DOHH2 (cell line): ENCODE measurements at regions not wholly inside any gene's neighbourhood (a gene's known extent, or its start where the extent isn't known, plus 50 kb on each side); places are given as distances from the start of the nearest gene placed in this dataset.
"Not testable (repeated sequence)": the region's sequence is repeated elsewhere in the genome, so short reads cannot be mapped to it uniquely, and the experiment has no call there.

ENCODE experiments used
- EZH2phosphoT487 ChIP-seq: fragments of 200-600 bp; sonication (generic); IDR thresholded peaks from 2 replicates; pipeline ENCODE4 v1.6.1; 2017; ENCODE audit warnings: borderline replicate concordance, mild to moderate bottlenecking, antibody characterized with exemption, low read length, moderate library complexity, mixed read lengths
- TF ChIP-seq, protein P1 (sequence below): fragments of 200-600 bp; sonication (generic); IDR thresholded peaks from one replicate; pipeline ENCODE4 v1.5.1; 2014; ENCODE audit warnings: antibody characterized with exemption, mild to moderate bottlenecking, low read depth, low read length; ENCODE audit not compliant: poor library complexity, severe bottlenecking

DNA sequence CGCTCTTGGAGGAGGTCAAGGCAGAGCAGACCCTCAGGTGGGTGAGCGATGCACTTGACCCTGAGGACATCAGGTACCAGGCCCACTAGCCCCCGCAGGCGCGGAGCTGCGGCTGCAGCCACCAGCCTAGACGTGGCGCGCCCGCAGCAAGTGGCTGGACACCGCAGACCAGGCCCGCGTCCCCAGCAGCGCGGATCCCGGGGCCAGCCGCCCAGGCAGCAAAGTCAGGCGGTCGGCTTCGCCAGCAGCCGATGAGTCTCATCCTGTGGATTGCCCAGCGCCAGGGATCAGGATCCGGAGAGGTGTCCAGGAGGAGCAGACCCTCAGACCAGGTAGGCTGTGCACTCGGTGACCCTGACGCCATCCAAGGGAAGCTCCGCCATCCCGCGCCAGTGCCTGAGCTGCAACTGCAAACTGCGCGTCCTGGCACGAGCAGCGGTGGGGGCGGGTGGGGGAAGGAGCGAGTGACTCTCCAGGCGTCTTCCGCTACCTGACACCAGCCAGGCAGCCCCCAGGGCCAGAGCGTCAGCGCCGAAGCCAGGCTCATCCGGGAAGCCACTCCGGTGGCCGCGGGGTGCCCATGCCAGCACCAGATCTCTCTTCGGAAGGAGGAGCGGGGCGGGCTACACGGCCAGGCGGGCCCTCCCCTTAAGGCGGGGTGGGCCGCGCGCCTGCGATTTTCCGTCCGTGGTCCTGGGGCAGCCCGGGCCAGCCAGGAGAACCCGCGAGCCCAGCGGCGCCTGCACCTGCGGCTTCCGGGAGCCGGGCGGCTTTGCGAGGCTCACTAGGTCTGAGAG lies 92.6 kb upstream of the THOC3 start:
- TF ChIP-seq, protein P1, sequence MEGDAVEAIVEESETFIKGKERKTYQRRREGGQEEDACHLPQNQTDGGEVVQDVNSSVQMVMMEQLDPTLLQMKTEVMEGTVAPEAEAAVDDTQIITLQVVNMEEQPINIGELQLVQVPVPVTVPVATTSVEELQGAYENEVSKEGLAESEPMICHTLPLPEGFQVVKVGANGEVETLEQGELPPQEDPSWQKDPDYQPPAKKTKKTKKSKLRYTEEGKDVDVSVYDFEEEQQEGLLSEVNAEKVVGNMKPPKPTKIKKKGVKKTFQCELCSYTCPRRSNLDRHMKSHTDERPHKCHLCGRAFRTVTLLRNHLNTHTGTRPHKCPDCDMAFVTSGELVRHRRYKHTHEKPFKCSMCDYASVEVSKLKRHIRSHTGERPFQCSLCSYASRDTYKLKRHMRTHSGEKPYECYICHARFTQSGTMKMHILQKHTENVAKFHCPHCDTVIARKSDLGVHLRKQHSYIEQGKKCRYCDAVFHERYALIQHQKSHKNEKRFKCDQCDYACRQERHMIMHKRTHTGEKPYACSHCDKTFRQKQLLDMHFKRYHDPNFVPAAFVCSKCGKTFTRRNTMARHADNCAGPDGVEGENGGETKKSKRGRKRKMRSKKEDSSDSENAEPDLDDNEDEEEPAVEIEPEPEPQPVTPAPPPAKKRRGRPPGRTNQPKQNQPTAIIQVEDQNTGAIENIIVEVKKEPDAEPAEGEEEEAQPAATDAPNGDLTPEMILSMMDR: not testable (repeated sequence)
- TF ChIP-seq EZH2phosphoT487: not testable (repeated sequence)
